WTC11 (cell line): ENCODE measurements at regions not wholly inside any gene's neighbourhood (a gene's known extent, or its start where the extent isn't known, plus 50 kb on each side); places are given as distances from the start of the nearest gene placed in this dataset.

ENCODE experiments used
- ATF3 ChIP-seq: sonication (generic); formaldehyde crosslinking; conservative IDR thresholded peaks from 2 replicates; pipeline ENCODE4 v1.8.1; 2022; ENCODE audit warnings: mild to moderate bottlenecking, missing genetic modification reagents
- CTCF ChIP-seq: fragments of 200-600 bp; IDR thresholded peaks from 2 replicates; pipeline ENCODE4 v1.8.0; 2022; ENCODE audit warnings: antibody characterized with exemption

- no peak for TF ChIP-seq CTCF
- no peak for TF ChIP-seq ATF3 (CRISPR knock-in tag)
Observed at GRCh38 chr2:64341461-64341860, 112.5 kb upstream of the LGALSL start.
